SU-DHL-6 (cell line): ENCODE measurements at regions not wholly inside any gene's neighbourhood (a gene's known extent, or its start where the extent isn't known, plus 50 kb on each side); places are given as distances from the start of the nearest gene placed in this dataset.
"Not testable (repeated sequence)": the region's sequence is repeated elsewhere in the genome, so short reads cannot be mapped to it uniquely, and the experiment has no call there.

Experiments
- H2AFZ ChIP-seq: fragments of 200-600 bp; sonication (generic); 2 replicates; pipeline ENCODE4 v1.6.1; 2014; ENCODE audit warnings: low read depth, mild to moderate bottlenecking, moderate library complexity, mixed read lengths, antibody characterized with exemption, low read length; ENCODE audit not compliant: severe bottlenecking
- H3F3A ChIP-seq: fragments of 200-600 bp; shearing (Covaris generic); 2 replicates; pipeline ENCODE4 v1.6.0; 2016; ENCODE audit warnings: antibody characterized with exemption, mild to moderate bottlenecking; ENCODE audit not compliant: insufficient read depth
- H3K27ac ChIP-seq: fragments of 200-600 bp; sonication (generic); 2 replicates; pipeline ENCODE4 v1.5.1; 2016; ENCODE audit warnings: low read depth, mild to moderate bottlenecking, low read length, moderate library complexity, mixed read lengths
- H3K27me3 ChIP-seq: fragments of 200-600 bp; sonication (generic), shearing (Covaris generic); 2 replicates; pipeline ENCODE4 v1.6.0; 2014; ENCODE audit warnings: mild to moderate bottlenecking, low read length
- H3K36me3 ChIP-seq: fragments of 200-600 bp; sonication (generic); 2 replicates; pipeline ENCODE4 v1.6.1; 2014; ENCODE audit warnings: mild to moderate bottlenecking, low read length, mixed read lengths
- H3K4me2 ChIP-seq: fragments of 300-600, 200-600 bp; shearing (Covaris generic), sonication (generic); 2 replicates; pipeline ENCODE4 v1.6.0; 2014; ENCODE audit warnings: low read length, low read depth, mild to moderate bottlenecking; ENCODE audit not compliant: poor library complexity, severe bottlenecking
- H3K4me3 ChIP-seq: fragments of 200-600 bp; sonication (generic); 2 replicates; pipeline ENCODE4 v1.5.1; 2014; ENCODE audit warnings: antibody characterized with exemption, low read length, mild to moderate bottlenecking, mixed read lengths; ENCODE audit not compliant: insufficient read depth, poor library complexity, severe bottlenecking
- H3K79me2 ChIP-seq: fragments of 200-600 bp; sonication (generic); 2 replicates; pipeline ENCODE4 v1.6.1; 2014; ENCODE audit warnings: mild to moderate bottlenecking, low read length, moderate library complexity; ENCODE audit not compliant: insufficient read depth
- H3K9ac ChIP-seq: fragments of 200-600 bp; sonication (generic); 2 replicates; pipeline ENCODE4 v1.7.0; 2014; ENCODE audit warnings: mild to moderate bottlenecking, low read length
- H3K9me2 ChIP-seq: fragments of 200-600 bp; sonication (generic); replicated peaks from 2 replicates; pipeline ENCODE4 v1.6.1; 2014; ENCODE audit warnings: low read length; ENCODE audit not compliant: insufficient read depth
- H3K9me3 ChIP-seq: fragments of 200-600 bp; sonication (generic); 2 replicates; pipeline ENCODE4 v1.6.1; 2014; ENCODE audit warnings: low read length, mixed read lengths; ENCODE audit not compliant: insufficient read depth
- H4K20me1 ChIP-seq: fragments of 200-600 bp; sonication (generic); 2 replicates; pipeline ENCODE4 v1.6.1; 2014; ENCODE audit warnings: low read depth, mild to moderate bottlenecking, antibody characterized with exemption, low read length, moderate library complexity, mixed read lengths
- EZH2phosphoT487 ChIP-seq: fragments of 200-600 bp; sonication (generic), shearing (Covaris generic); conservative IDR thresholded peaks from 2 replicates; pipeline ENCODE4 v1.6.1; 2018; ENCODE audit warnings: mild to moderate bottlenecking, antibody characterized with exemption, low read length, moderate library complexity, mixed read lengths
- TF ChIP-seq, protein P1 (sequence below): fragments of 200-600 bp; sonication (generic); IDR thresholded peaks from one replicate; pipeline ENCODE4 v1.5.1; 2017; ENCODE audit warnings: antibody characterized with exemption, mild to moderate bottlenecking, low read length, moderate library complexity; ENCODE audit not compliant: insufficient read depth, poor library complexity, severe bottlenecking

DNA sequence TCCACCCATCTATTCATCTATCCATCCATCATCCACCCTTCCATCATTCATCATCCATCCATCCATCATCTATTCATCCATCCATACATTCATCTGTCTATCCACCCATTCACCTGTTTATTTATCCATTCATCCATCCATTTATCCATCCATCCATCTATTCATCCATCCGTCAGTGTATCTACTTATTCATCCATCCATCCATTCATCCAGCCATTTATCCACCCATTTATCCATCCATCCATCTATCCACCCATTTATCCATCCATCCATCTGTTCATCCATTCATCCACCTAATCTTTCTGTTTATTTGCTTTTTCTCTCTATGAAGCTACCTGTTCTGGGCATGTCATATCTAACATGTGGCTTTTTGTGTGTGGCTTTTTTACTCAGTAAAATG, 115.4 kb downstream of the CRYAA start:
- TF ChIP-seq EZH2phosphoT487: no peak
- TF ChIP-seq, protein P1, sequence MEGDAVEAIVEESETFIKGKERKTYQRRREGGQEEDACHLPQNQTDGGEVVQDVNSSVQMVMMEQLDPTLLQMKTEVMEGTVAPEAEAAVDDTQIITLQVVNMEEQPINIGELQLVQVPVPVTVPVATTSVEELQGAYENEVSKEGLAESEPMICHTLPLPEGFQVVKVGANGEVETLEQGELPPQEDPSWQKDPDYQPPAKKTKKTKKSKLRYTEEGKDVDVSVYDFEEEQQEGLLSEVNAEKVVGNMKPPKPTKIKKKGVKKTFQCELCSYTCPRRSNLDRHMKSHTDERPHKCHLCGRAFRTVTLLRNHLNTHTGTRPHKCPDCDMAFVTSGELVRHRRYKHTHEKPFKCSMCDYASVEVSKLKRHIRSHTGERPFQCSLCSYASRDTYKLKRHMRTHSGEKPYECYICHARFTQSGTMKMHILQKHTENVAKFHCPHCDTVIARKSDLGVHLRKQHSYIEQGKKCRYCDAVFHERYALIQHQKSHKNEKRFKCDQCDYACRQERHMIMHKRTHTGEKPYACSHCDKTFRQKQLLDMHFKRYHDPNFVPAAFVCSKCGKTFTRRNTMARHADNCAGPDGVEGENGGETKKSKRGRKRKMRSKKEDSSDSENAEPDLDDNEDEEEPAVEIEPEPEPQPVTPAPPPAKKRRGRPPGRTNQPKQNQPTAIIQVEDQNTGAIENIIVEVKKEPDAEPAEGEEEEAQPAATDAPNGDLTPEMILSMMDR: no peak
- H3K27me3 ChIP-seq: no peaks in the 10 kb centered on the region
- H3K9me2 ChIP-seq: no peaks in the 10 kb centered on the region
- H3K9me3 ChIP-seq: no peaks in the 10 kb centered on the region
- no peak overlapping the region for H3K27ac ChIP-seq
- no peak overlapping the region for H2AFZ ChIP-seq
- no peaks in the 10 kb centered on the region for H3F3A ChIP-seq
- H3K4me3 ChIP-seq: no peak overlapping the region
- no peak overlapping the region for H3K9ac ChIP-seq
- no peak overlapping the region for H3K4me2 ChIP-seq
- no peaks in the 10 kb centered on the region for H3K36me3 ChIP-seq
- no peaks in the 10 kb centered on the region for H3K79me2 ChIP-seq
- no peaks in the 10 kb centered on the region for H4K20me1 ChIP-seq

DNA sequence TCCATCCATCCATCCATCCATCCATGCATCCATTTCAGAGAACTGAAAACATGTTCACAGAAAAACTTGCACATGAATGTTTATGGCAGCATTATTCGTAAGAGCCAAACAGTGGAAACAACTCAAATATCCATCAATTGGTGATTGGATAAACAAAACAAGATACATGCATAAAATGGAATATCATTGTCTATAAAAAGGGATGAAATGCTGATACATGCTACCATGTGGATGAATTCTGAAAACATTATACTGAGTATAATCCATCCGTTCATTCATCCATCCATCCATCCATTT, 115.1 kb downstream of the CRYAA start:
- not testable (repeated sequence) for H3K79me2 ChIP-seq, H3K9me3 ChIP-seq, H3K4me2 ChIP-seq, H2AFZ ChIP-seq, H3K9me2 ChIP-seq, H4K20me1 ChIP-seq, H3K27ac ChIP-seq, H3K36me3 ChIP-seq, H3K4me3 ChIP-seq, H3K9ac ChIP-seq, H3F3A ChIP-seq, H3K27me3 ChIP-seq

DNA sequence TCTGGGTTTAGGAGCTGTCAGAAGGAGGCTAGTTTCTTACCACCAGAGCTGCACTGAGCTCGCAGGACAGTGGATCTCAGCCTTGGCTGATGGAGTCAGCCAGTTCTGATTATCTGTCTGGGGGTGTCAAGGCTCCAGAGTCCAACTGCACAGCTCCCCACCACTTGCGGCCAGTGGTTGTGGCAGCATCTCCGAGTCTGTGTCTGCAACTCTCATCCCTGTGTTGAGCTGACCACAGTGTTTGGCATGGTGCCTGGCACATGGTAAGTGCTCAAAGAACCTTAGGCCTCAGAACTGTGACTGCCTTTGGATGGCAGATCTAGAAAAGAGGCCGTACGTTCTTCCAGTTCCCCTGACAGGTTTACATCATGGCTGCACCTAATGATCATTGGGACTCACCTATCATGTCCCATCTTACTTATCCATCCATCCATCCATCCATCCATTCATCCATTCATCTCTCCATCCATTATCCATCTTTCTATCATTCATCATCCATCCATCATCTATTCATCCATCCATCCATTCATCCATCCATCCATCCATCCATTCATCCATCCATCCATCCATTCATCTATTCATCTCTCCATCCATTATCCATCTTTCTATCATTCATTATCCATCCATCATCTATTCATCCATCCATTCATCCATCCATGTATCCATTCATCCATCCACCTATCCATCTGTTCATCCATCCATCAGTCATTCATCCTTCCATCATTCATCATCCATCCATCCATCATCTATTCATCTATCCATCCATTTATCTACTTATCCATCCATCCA, 114.5 kb downstream of the CRYAA start:
- no peaks in the 10 kb centered on the region for H3K27me3 ChIP-seq
- H3K79me2 ChIP-seq: no peaks in the 10 kb centered on the region
- H3K9me2 ChIP-seq: no peaks in the 10 kb centered on the region
- TF ChIP-seq EZH2phosphoT487: no peak
- TF ChIP-seq, protein P1: no peak
- H3F3A ChIP-seq: no peaks in the 10 kb centered on the region
- H3K9ac ChIP-seq: no peak overlapping the region
- no peaks in the 10 kb centered on the region for H3K9me3 ChIP-seq
- H2AFZ ChIP-seq: no peak overlapping the region
- no peak overlapping the region for H3K4me3 ChIP-seq
- H3K27ac ChIP-seq: no peak overlapping the region
- no peaks in the 10 kb centered on the region for H4K20me1 ChIP-seq
- no peaks in the 10 kb centered on the region for H3K36me3 ChIP-seq
- no peak overlapping the region for H3K4me2 ChIP-seq

DNA sequence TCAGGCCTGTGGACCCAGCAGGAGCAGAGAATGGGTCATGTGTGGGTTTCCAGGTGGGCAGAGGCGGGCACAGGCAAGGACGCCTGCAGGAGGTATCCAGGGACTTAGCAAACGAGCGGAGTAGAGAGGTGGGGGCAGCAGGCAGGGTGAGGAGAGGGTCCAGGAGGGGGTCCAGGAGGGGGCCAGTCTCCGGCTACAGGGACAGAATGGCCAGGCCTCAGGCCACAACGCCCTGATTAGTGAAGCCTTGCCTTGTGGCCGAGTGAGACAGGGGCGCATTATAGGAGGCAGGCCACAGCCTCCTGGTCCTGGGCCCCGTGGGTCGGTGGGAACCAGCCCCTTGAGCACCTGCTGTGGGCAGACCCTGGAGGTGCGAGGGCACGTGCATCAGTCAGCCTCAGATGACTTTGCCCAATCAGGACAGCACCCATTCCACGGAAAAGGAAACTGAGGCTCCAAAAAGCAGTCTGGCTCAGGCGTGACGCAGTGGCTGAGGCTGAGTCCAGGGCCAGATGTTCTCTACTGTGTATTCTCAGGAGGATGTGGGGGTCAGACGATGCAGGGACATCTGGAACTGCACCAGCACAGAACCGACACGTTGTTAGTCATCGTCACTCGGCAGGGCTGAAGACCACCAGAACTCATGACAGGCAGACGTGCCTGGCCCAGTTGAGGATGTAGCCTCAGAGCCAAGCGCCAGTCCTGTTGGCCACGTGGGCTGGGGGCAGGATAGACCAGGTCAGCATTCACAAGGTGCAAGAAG, 113.7 kb downstream of the CRYAA start:
- no peaks in the 10 kb centered on the region for H3K79me2 ChIP-seq
- no peaks in the 10 kb centered on the region for H4K20me1 ChIP-seq
- no peaks in the 10 kb centered on the region for H3K9me3 ChIP-seq
- H3F3A ChIP-seq: no peaks in the 10 kb centered on the region
- no peaks in the 10 kb centered on the region for H3K9me2 ChIP-seq
- H3K27ac ChIP-seq: no peak overlapping the region
- H3K9ac ChIP-seq: no peak overlapping the region
- no peak overlapping the region for H2AFZ ChIP-seq
- H3K27me3 ChIP-seq: no peaks in the 10 kb centered on the region
- TF ChIP-seq, protein P1: no peak
- no peak for TF ChIP-seq EZH2phosphoT487
- H3K4me3 ChIP-seq: no peak overlapping the region
- H3K36me3 ChIP-seq: no peaks in the 10 kb centered on the region
- no peak overlapping the region for H3K4me2 ChIP-seq
